ENCODE measurements at regions not wholly inside any gene's neighbourhood (a gene's known extent, or its start where the extent isn't known, plus 50 kb on each side); places are given as distances from the start of the nearest gene placed in this dataset.

GRCh38 chr3:186444974-186445373 lies 82.9 kb upstream of the DGKG start (continued):
- no peak for TF ChIP-seq EGR1 (IDR thresholded peaks at IDR 0.05; ENCODE audit: borderline replicate concordance in 1 of 2, low read depth in 2 of 2, low read length in 2 of 2)

GRCh38 chr3:186444288-186444687 lies 82.3 kb upstream of the DGKG start:
- ChIA-PET RAD21 (ENCODE audit: unreplicated experiment) (no interaction called here), CTCF (no interaction called here), POLR2A (no interaction called here), SMC1A (ENCODE audit: uncharacterized antibody, unreplicated experiment) (interaction anchor here (1.6 kb wide), 1 partner anchor 11 kb away, joined by 5 read pairs; no protein-coding TSS in a partner anchor)
- no peaks in the 10 kb centered on the region for H3K79me2 ChIP-seq (ENCODE audit: control insufficient read depth, insufficient read depth, low read length)
- no peaks in the 10 kb centered on the region for H4K20me1 ChIP-seq (ENCODE audit: control insufficient read depth, insufficient read depth)
- DNase-seq (ENCODE audit: low read depth, low spot score) (no peak), ATAC-seq (no peak), FAIRE-seq (no peak)
- no peaks in the 10 kb centered on the region; a peak in 1 of 4 replicates for H3K27me3 ChIP-seq (replicated peaks in 1 of 2; ENCODE audit: control insufficient read depth in 2 of 2, insufficient read depth in 2 of 2, low read length in 1 of 2)
- no peak overlapping the region for H3K27ac ChIP-seq (ENCODE audit: control insufficient read depth, insufficient read depth)
- no peak overlapping the region for H3K4me2 ChIP-seq (ENCODE audit: control insufficient read depth, insufficient read depth)
- no peak overlapping the region for H2AFZ ChIP-seq (ENCODE audit: control insufficient read depth, low read depth, low read length)
- no peaks in the 10 kb centered on the region for H3K36me3 ChIP-seq (ENCODE audit: control insufficient read depth in 2 of 2, insufficient read depth in 2 of 2, low read length in 1 of 2)
- TF ChIP-seq BRCA1 (IDR thresholded peaks at IDR 0.05; ENCODE audit: low read depth, low read length): no peak
- TF ChIP-seq SMAD5 (IDR thresholded peaks at IDR 0.05; ENCODE audit: low read depth): no peak
- no peak for TF ChIP-seq ZBED1 (IDR thresholded peaks at IDR 0.05; ENCODE audit: borderline replicate concordance)
- no peak for TF ChIP-seq DPF2 (IDR thresholded peaks at IDR 0.05)
- TF ChIP-seq SUPT20H (IDR thresholded peaks at IDR 0.05; ENCODE audit: borderline replicate concordance, control insufficient read depth, low read depth, low read length): no peak
- TF ChIP-seq TARDBP (IDR thresholded peaks at IDR 0.05; ENCODE audit: borderline replicate concordance): no peak
- no peak for TF ChIP-seq ATF3 (IDR thresholded peaks at IDR 0.05; ENCODE audit: borderline replicate concordance, extremely low read depth, low read depth, low read length)
- TF ChIP-seq BCL11A (IDR thresholded peaks at IDR 0.05; ENCODE audit: low read depth, low read length): no peak
- no peak for TF ChIP-seq ESRRA (IDR thresholded peaks at IDR 0.05; ENCODE audit: low read length)
- TF ChIP-seq SRF (IDR thresholded peaks at IDR 0.05; ENCODE audit: low read depth in 2 of 2, low read length in 2 of 2): no peak
- TF ChIP-seq SREBF1 (IDR thresholded peaks at IDR 0.05; ENCODE audit: low read length): no peak
- TF ChIP-seq CBFB (IDR thresholded peaks at IDR 0.05; ENCODE audit: low read depth): no peak
- no peak for TF ChIP-seq TBL1XR1 (IDR thresholded peaks at IDR 0.05; ENCODE audit: low read depth, low read length)
- TF ChIP-seq BACH1 (IDR thresholded peaks at IDR 0.05; ENCODE audit: borderline replicate concordance): no peak
- no peak for TF ChIP-seq IRF3 (IDR thresholded peaks at IDR 0.05)
- TF ChIP-seq POLR2A (IDR thresholded peaks at IDR 0.05; ENCODE audit: low read depth, low read length): no peak
- no peak for TF ChIP-seq GABPA (IDR thresholded peaks at IDR 0.05; ENCODE audit: low read depth)
- no peak for TF ChIP-seq PRDM15 (CRISPR knock-in tag; IDR thresholded peaks at IDR 0.05)
- no peak for TF ChIP-seq NBN (IDR thresholded peaks at IDR 0.05)
- in situ Hi-C loops (cut with MboI) (no loop called here), intact Hi-C loops (cut with micrococcal nuclease; ENCODE audit: unreplicated experiment) (no loop called here)
- no peaks in the 10 kb centered on the region for H3K9me3 ChIP-seq (replicated peaks; ENCODE audit: control insufficient read depth, insufficient read depth, low read length)
- H3K4me1 ChIP-seq (ENCODE audit: control insufficient read depth, insufficient read depth, low read length): no peaks in the 10 kb centered on the region
- no TSS peak for BruUV-seq (replicated peaks)
- H3K9ac ChIP-seq (ENCODE audit: control insufficient read depth, insufficient read depth, low read length): no peak overlapping the region
- H3K4me3 ChIP-seq: no peak overlapping the region
